Breast epithelium (tissue), 3 donors: ENCODE measurements at regions not wholly inside any gene's neighbourhood (a gene's known extent, or its start where the extent isn't known, plus 50 kb on each side); places are given as distances from the start of the nearest gene placed in this dataset.

ENCODE experiments used
- CTCF ChIP-seq, 3 donors: fragments of 450-650 bp; IDR thresholded peaks; one replicate each; pipeline ENCODE4 v1.5.1; 2016 to 2017; ENCODE audit warnings: antibody characterized with exemption in 3 of 3, mild to moderate bottlenecking in 3 of 3, moderate library complexity in 3 of 3
- POLR2A ChIP-seq: fragments of 450-650 bp; IDR thresholded peaks from one replicate; pipeline ENCODE4 v1.6.1; 2016; ENCODE audit warnings: antibody characterized with exemption, mild to moderate bottlenecking, moderate library complexity
- POLR2AphosphoS5 ChIP-seq, 3 donors: sonication (generic); formaldehyde crosslinking; IDR thresholded peaks; one replicate each; pipeline ENCODE4 v1.6.1; 2017; ENCODE audit warnings: antibody characterized with exemption in 3 of 3

- TF ChIP-seq CTCF (IDR thresholded peaks at IDR 0.05) (no peak), POLR2A (no peak), POLR2AphosphoS5 (IDR thresholded peaks at IDR 0.05) (no peak)
Measured at GRCh38 chr17:33523577-33523981, 230.5 kb upstream of the ASIC2 start.
